Vagina (tissue), 2 donors: ENCODE measurements at regions not wholly inside any gene's neighbourhood (a gene's known extent, or its start where the extent isn't known, plus 50 kb on each side); places are given as distances from the start of the nearest gene placed in this dataset.

Experiments used
- DNase-seq, 2 donors: peaks; one replicate each; pipeline ENCODE4 v3.0.0-alpha.2; 2017; ENCODE audit errors: extremely low spot score in 2 of 2
- H3K27ac ChIP-seq: fragments of 200-600 bp; sonication (generic); one replicate; pipeline ENCODE4 v1.5.1; 2019
- H3K27me3 ChIP-seq: fragments of 200-600 bp; sonication (generic); one replicate; pipeline ENCODE4 v1.5.1; 2019
- H3K36me3 ChIP-seq, 2 donors: fragments of 200-600 bp; sonication (generic); one replicate each; pipeline ENCODE4 v1.5.1; 2017 to 2019
- H3K4me1 ChIP-seq: fragments of 200-600 bp; sonication (generic); one replicate; pipeline ENCODE4 v1.5.1; 2019
- H3K4me3 ChIP-seq, 2 donors: fragments of 200-600 bp; sonication (generic); 1 replicate in 1 of 2; 2 replicates in 1 of 2; pipeline ENCODE4 v1.5.1; 2016 to 2019
- H3K9me3 ChIP-seq: fragments of 200-600 bp; sonication (generic); one replicate; pipeline ENCODE4 v1.5.1; 2019
- CTCF ChIP-seq, 3 experiments: fragments of 450-650 bp in 2 of 3; fragments of 200-600 bp in 1 of 3; sonication (generic) in 1 of 3; IDR thresholded peaks; one replicate each; pipeline ENCODE4 v1.5.1; 2017 to 2019; ENCODE audit warnings: antibody characterized with exemption in 3 of 3, mild to moderate bottlenecking in 2 of 3, moderate library complexity in 2 of 3
- POLR2A ChIP-seq, 2 donors: fragments of 450-650 bp; IDR thresholded peaks; one replicate each; pipeline ENCODE4 v1.6.1; 2017; ENCODE audit warnings: antibody characterized with exemption in 2 of 2, mild to moderate bottlenecking in 2 of 2, moderate library complexity in 2 of 2
- POLR2AphosphoS5 ChIP-seq, 2 donors: sonication (generic); formaldehyde crosslinking; IDR thresholded peaks; one replicate each; pipeline ENCODE4 v1.9.0; 2017; ENCODE audit warnings: antibody characterized with exemption in 2 of 2, mild to moderate bottlenecking in 2 of 2, low read depth in 1 of 2; ENCODE audit not compliant: insufficient read depth in 1 of 2
- intact Hi-C: fragments of 100-400 bp; cut with DNase I; formaldehyde crosslinking; loops from one replicate; pipeline ENCODE4 v1.15.1; 2023

GRCh38 chr3:23712656-23713559, 92.8 kb upstream of the UBE2E1 start:
- intact Hi-C loops, result no loop called here
- no peak for DNase-seq
- H3K36me3 ChIP-seq, result no peaks in the 10 kb centered on the region
- H3K27ac ChIP-seq, result no peak overlapping the region
- no peaks in the 10 kb centered on the region for H3K27me3 ChIP-seq
- H3K4me3 ChIP-seq, result no peak overlapping the region
- peaks cover 7% of the 10 kb centered on the region for H3K4me1 ChIP-seq
- no peaks in the 10 kb centered on the region for H3K9me3 ChIP-seq
- TF ChIP-seq POLR2A (IDR thresholded peaks at IDR 0.05) (no peak), CTCF (IDR thresholded peaks at IDR 0.05) (no peak)

GRCh38 chr3:23713641-23714040, 92.1 kb upstream of the UBE2E1 start:
- peaks cover 7% of the 10 kb centered on the region for H3K4me1 ChIP-seq
- no peak for TF ChIP-seq POLR2AphosphoS5 (IDR thresholded peaks at IDR 0.05; ENCODE audit: insufficient read depth in 1 of 2, low read depth in 1 of 2)
- TF ChIP-seq CTCF (IDR thresholded peaks at IDR 0.05), result no peak
- TF ChIP-seq POLR2A (IDR thresholded peaks at IDR 0.05), result no peak
- H3K27me3 ChIP-seq, result no peaks in the 10 kb centered on the region
- H3K9me3 ChIP-seq, result no peaks in the 10 kb centered on the region
- intact Hi-C loops, result no loop called here
- H3K27ac ChIP-seq, result no peak overlapping the region
- H3K4me3 ChIP-seq, result no peak overlapping the region
- H3K36me3 ChIP-seq, result no peaks in the 10 kb centered on the region
- no peak for DNase-seq

- peaks cover 7% of the 10 kb centered on the region for H3K4me1 ChIP-seq
- no peaks in the 10 kb centered on the region for H3K27me3 ChIP-seq
- H3K9me3 ChIP-seq, result no peaks in the 10 kb centered on the region
- no peak overlapping the region for H3K4me3 ChIP-seq
- TF ChIP-seq POLR2AphosphoS5 (IDR thresholded peaks at IDR 0.05; ENCODE audit: insufficient read depth in 1 of 2, low read depth in 1 of 2) (no peak), POLR2A (IDR thresholded peaks at IDR 0.05) (no peak)
- intact Hi-C loops, result no loop called here
- no peak overlapping the region for H3K27ac ChIP-seq
- no peak for DNase-seq
- no peaks in the 10 kb centered on the region for H3K36me3 ChIP-seq
These were observed 85.7 kb upstream of the UBE2E1 start for GRCh38 chr3:23720059-23720458.

GRCh38 chr3:23720885-23721284, 84.9 kb upstream of the UBE2E1 start:
- H3K4me1 ChIP-seq, result peaks cover 7% of the 10 kb centered on the region
- H3K27me3 ChIP-seq, result no peaks in the 10 kb centered on the region
- no peaks in the 10 kb centered on the region for H3K9me3 ChIP-seq
- no peak for DNase-seq
- no peak for TF ChIP-seq POLR2A (IDR thresholded peaks at IDR 0.05)
- no peak for TF ChIP-seq POLR2AphosphoS5 (IDR thresholded peaks at IDR 0.05; ENCODE audit: insufficient read depth in 1 of 2, low read depth in 1 of 2)
- H3K36me3 ChIP-seq, result no peaks in the 10 kb centered on the region
- no peak overlapping the region for H3K27ac ChIP-seq
- intact Hi-C loops, result no loop called here
- no peak overlapping the region for H3K4me3 ChIP-seq

- no peaks in the 10 kb centered on the region for H3K9me3 ChIP-seq
- H3K36me3 ChIP-seq, result no peaks in the 10 kb centered on the region
- no peaks in the 10 kb centered on the region for H3K27me3 ChIP-seq
- TF ChIP-seq CTCF (IDR thresholded peaks at IDR 0.05), result no peak
- no peak for TF ChIP-seq POLR2AphosphoS5 (IDR thresholded peaks at IDR 0.05; ENCODE audit: insufficient read depth in 1 of 2, low read depth in 1 of 2)
- no peak for TF ChIP-seq POLR2A (IDR thresholded peaks at IDR 0.05)
- H3K4me1 ChIP-seq, result peaks cover 7% of the 10 kb centered on the region
- H3K4me3 ChIP-seq, result no peak overlapping the region
- intact Hi-C loops, result no loop called here
- DNase-seq, result no peak
- H3K27ac ChIP-seq, result no peak overlapping the region
These were observed 82.6 kb upstream of the UBE2E1 start for GRCh38 chr3:23723141-23723540.

- no peak overlapping the region for H3K27ac ChIP-seq
- H3K9me3 ChIP-seq, result no peaks in the 10 kb centered on the region
- no peaks in the 10 kb centered on the region for H3K27me3 ChIP-seq
- no peaks in the 10 kb centered on the region for H3K36me3 ChIP-seq
- peaks cover 14% of the 10 kb centered on the region for H3K4me1 ChIP-seq
- intact Hi-C loops, result no loop called here
- TF ChIP-seq CTCF (IDR thresholded peaks at IDR 0.05) (no peak), POLR2AphosphoS5 (IDR thresholded peaks at IDR 0.05; ENCODE audit: insufficient read depth in 1 of 2, low read depth in 1 of 2) (no peak), POLR2A (IDR thresholded peaks at IDR 0.05) (no peak)
- no peak for DNase-seq
- H3K4me3 ChIP-seq, result no peak overlapping the region
These were observed 81.8 kb upstream of the UBE2E1 start for GRCh38 chr3:23723930-23724329.
